ENCODE measurements at regions not wholly inside any gene's neighbourhood (a gene's known extent, or its start where the extent isn't known, plus 50 kb on each side); places are given as distances from the start of the nearest gene placed in this dataset.

DNA sequence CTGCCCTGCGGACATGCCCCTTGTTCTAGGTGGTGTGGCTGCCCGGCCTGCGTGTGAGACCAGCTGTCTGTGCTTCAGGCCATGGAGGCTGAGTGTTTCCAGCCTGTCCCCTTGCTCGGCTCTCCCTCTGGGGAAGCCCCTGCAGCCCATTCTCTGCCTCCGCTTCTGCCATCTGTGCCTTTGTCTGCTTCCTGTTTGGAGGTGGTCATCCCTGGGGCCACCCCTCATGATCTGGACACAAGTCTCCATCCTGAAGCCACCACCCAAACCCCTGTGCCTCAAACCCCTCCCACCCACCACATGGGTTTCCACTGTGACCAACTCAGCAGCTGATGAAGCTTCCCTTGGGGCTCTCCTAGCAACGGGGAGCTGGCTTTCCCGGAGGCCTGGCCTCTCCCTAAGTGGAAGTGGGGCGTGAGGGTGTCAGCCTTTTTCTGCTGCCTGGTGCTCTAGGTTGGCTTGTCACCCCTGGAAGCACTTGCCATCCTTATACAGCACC lies 184.9 kb downstream of the SEC14L1 start:
- TF ChIP-seq ELF1 (tag; IDR thresholded peaks at IDR 0.05) (no peak), ESRRA (IDR thresholded peaks at IDR 0.05; ENCODE audit: borderline replicate concordance, low read depth) (no peak), JUNB (CRISPR knock-in tag; conservative IDR thresholded peaks at IDR 0.05) (no peak), JUN (IDR thresholded peaks at IDR 0.05; ENCODE audit: borderline replicate concordance, low read depth, low read length) (no peak), JUN (CRISPR knock-in tag; IDR thresholded peaks at IDR 0.05; ENCODE audit: borderline replicate concordance) (no peak), EGR1 (conservative IDR thresholded peaks at IDR 0.05) (no peak), EZH2 (IDR thresholded peaks at IDR 0.05; ENCODE audit: borderline replicate concordance, low read depth, low read length) (no peak), CREB1 (IDR thresholded peaks at IDR 0.05) (no peak), CREB1 (CRISPR knock-in tag; IDR thresholded peaks at IDR 0.05) (no peak)
- TF ChIP-seq, protein P1, sequence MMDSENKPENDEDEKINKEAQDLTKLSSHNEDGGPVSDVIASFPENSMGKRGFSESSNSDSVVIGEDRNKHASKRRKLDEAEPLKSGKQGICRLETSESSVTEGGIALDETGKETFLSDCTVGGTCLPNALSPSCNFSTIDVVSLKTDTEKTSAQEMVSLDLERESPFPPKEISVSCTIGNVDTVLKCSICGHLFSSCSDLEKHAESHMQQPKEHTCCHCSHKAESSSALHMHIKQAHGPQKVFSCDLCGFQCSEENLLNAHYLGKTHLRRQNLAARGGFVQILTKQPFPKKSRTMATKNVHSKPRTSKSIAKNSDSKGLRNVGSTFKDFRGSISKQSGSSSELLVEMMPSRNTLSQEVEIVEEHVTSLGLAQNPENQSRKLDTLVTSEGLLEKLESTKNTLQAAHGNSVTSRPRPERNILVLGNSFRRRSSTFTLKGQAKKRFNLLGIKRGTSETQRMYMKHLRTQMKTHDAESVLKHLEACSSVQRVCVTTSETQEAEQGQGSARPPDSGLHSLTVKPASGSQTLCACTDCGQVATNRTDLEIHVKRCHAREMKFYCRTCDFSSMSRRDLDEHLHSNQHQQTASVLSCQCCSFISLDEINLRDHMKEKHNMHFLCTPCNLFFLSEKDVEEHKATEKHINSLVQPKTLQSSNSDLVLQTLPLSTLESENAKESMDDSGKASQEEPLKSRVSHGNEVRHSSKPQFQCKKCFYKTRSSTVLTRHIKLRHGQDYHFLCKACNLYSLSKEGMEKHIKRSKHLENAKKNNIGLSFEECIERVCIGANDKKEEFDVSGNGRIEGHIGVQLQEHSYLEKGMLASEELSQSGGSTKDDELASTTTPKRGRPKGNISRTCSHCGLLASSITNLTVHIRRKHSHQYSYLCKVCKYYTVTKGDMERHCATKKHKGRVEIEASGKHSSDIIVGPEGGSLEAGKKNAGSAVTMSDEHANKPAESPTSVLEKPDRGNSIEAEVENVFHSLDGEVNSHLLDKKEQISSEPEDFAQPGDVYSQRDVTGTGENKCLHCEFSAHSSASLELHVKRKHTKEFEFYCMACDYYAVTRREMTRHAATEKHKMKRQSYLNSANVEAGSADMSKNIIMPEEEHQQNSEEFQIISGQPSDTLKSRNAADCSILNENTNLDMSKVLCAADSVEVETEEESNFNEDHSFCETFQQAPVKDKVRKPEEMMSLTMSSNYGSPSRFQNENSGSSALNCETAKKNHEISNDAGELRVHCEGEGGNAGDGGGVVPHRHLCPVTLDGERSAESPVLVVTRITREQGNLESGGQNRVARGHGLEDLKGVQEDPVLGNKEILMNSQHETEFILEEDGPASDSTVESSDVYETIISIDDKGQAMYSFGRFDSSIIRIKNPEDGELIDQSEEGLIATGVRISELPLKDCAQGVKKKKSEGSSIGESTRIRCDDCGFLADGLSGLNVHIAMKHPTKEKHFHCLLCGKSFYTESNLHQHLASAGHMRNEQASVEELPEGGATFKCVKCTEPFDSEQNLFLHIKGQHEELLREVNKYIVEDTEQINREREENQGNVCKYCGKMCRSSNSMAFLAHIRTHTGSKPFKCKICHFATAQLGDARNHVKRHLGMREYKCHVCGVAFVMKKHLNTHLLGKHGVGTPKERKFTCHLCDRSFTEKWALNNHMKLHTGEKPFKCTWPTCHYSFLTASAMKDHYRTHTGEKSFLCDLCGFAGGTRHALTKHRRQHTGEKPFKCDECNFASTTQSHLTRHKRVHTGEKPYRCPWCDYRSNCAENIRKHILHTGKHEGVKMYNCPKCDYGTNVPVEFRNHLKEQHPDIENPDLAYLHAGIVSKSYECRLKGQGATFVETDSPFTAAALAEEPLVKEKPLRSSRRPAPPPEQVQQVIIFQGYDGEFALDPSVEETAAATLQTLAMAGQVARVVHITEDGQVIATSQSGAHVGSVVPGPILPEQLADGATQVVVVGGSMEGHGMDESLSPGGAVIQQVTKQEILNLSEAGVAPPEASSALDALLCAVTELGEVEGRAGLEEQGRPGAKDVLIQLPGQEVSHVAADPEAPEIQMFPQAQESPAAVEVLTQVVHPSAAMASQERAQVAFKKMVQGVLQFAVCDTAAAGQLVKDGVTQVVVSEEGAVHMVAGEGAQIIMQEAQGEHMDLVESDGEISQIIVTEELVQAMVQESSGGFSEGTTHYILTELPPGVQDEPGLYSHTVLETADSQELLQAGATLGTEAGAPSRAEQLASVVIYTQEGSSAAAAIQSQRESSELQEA (IDR thresholded peaks at IDR 0.05; ENCODE audit: low read depth), result no peak
